ENCODE measurements at regions not wholly inside any gene's neighbourhood (a gene's known extent, or its start where the extent isn't known, plus 50 kb on each side); places are given as distances from the start of the nearest gene placed in this dataset.

- Histone ChIP-seq H3K4me3 (no peak overlapping the region), H3K36me3 (no peaks in the 10 kb centered on the region), H3K9me3 (peaks cover 3% of the 10 kb centered on the region), H3K27me3 (ENCODE audit: low read depth) (no peaks in the 10 kb centered on the region), H3K4me1 (no peaks in the 10 kb centered on the region), H3K27ac (no peak overlapping the region)
- intact Hi-C loops (cut with DNase I): no loop called here
- no peak for TF ChIP-seq CTCF (IDR thresholded peaks at IDR 0.05)
- DNase-seq (no peak), ATAC-seq (no peak)
Measured at GRCh38 chr2:409523-409922, 121.6 kb upstream of the ALKAL2 start.

- intact Hi-C loops (cut with DNase I): no loop called here
- Histone ChIP-seq H3K36me3 (no peaks in the 10 kb centered on the region), H3K4me3 (no peak overlapping the region), H3K9me3 (peaks cover 10% of the 10 kb centered on the region), H3K4me1 (no peaks in the 10 kb centered on the region), H3K27ac (no peak overlapping the region), H3K27me3 (ENCODE audit: low read depth) (no peaks in the 10 kb centered on the region)
- DNase-seq (no peak), ATAC-seq (no peak)
- TF ChIP-seq CTCF (IDR thresholded peaks at IDR 0.05): no peak
Measured at GRCh38 chr2:407630-408029, 119.7 kb upstream of the ALKAL2 start.

GRCh38 chr2:406876-407275 is 119.0 kb upstream of the ALKAL2 start:
- no peak for TF ChIP-seq CTCF (IDR thresholded peaks at IDR 0.05)
- Histone ChIP-seq H3K4me3 (no peak overlapping the region), H3K36me3 (no peaks in the 10 kb centered on the region), H3K4me1 (no peaks in the 10 kb centered on the region), H3K27ac (no peak overlapping the region), H3K9me3 (peaks cover 10% of the 10 kb centered on the region), H3K27me3 (ENCODE audit: low read depth) (no peaks in the 10 kb centered on the region)
- ATAC-seq (no peak), DNase-seq (no peak)
- intact Hi-C loops (cut with DNase I): no loop called here

- Histone ChIP-seq H3K9me3 (peaks cover 10% of the 10 kb centered on the region), H3K27ac (no peak overlapping the region), H3K4me3 (no peak overlapping the region), H3K4me1 (no peaks in the 10 kb centered on the region), H3K36me3 (no peaks in the 10 kb centered on the region), H3K27me3 (ENCODE audit: low read depth) (no peaks in the 10 kb centered on the region)
- ATAC-seq (no peak), DNase-seq (no peak)
- intact Hi-C loops (cut with DNase I): no loop called here
- TF ChIP-seq CTCF (IDR thresholded peaks at IDR 0.05): no peak
Measured at GRCh38 chr2:406231-406630, 118.3 kb upstream of the ALKAL2 start.

GRCh38 chr2:404581-404980 is 116.7 kb upstream of the ALKAL2 start:
- DNase-seq (no peak), ATAC-seq (no peak)
- Histone ChIP-seq H3K36me3 (no peaks in the 10 kb centered on the region), H3K4me3 (no peak overlapping the region), H3K9me3 (peaks cover 10% of the 10 kb centered on the region), H3K27me3 (ENCODE audit: low read depth) (no peaks in the 10 kb centered on the region), H3K27ac (no peak overlapping the region), H3K4me1 (no peaks in the 10 kb centered on the region)
- no peak for TF ChIP-seq CTCF (IDR thresholded peaks at IDR 0.05)
- intact Hi-C loops (cut with DNase I): no loop called here

- Histone ChIP-seq H3K4me1 (no peaks in the 10 kb centered on the region), H3K9me3 (peaks cover 10% of the 10 kb centered on the region), H3K27me3 (ENCODE audit: low read depth) (no peaks in the 10 kb centered on the region), H3K36me3 (no peaks in the 10 kb centered on the region), H3K4me3 (no peak overlapping the region), H3K27ac (no peak overlapping the region)
- DNase-seq (no peak), ATAC-seq (no peak)
- intact Hi-C loops (cut with DNase I): no loop called here
- TF ChIP-seq CTCF (IDR thresholded peaks at IDR 0.05): no peak
Measured at GRCh38 chr2:403682-404081, 115.8 kb upstream of the ALKAL2 start.
